GM23338 (cell line): ENCODE measurements at regions not wholly inside any gene's neighbourhood (a gene's known extent, or its start where the extent isn't known, plus 50 kb on each side); places are given as distances from the start of the nearest gene placed in this dataset.

Experiments
- ATAC-seq: fragments of 200-7000 bp; cut with Tn5 transposase; 3 replicates; pipeline ENCODE4 v1.9.1; 2020
- DNase-seq: peaks from one replicate; pipeline ENCODE4 v3.0.0-alpha.2; 2015; ENCODE audit warnings: low spot score
- H2AFZ ChIP-seq: fragments of 200-600 bp; sonication (generic); 2 replicates; pipeline ENCODE4 v1.8.0; 2016; ENCODE audit warnings: antibody characterized with exemption, mild to moderate bottlenecking, moderate library complexity
- H3F3A ChIP-seq: fragments of 200-600 bp; sonication (generic); replicated peaks from 2 replicates; pipeline ENCODE4 v1.8.0; 2017; ENCODE audit warnings: antibody characterized with exemption, mixed run types, low read depth
- H3K27ac ChIP-seq: fragments of 200-600 bp; sonication (generic); 2 replicates; pipeline ENCODE4 v1.6.1; 2016; ENCODE audit warnings: low read depth
- H3K27me3 ChIP-seq: fragments of 200-600 bp; sonication (generic); 2 replicates; pipeline ENCODE4 v1.8.0; 2016; ENCODE audit warnings: mild to moderate bottlenecking, mixed run types, moderate library complexity; ENCODE audit not compliant: insufficient read depth
- H3K36me3 ChIP-seq: fragments of 200-600 bp; sonication (generic); 2 replicates; pipeline ENCODE4 v1.8.0; 2016; ENCODE audit warnings: mild to moderate bottlenecking; ENCODE audit not compliant: insufficient read depth
- H3K4me1 ChIP-seq: fragments of 200-600 bp; sonication (generic); 2 replicates; pipeline ENCODE4 v1.8.0; 2016; ENCODE audit warnings: mild to moderate bottlenecking, moderate library complexity; ENCODE audit not compliant: insufficient read depth
- H3K4me2 ChIP-seq: fragments of 200-600 bp; sonication (generic); 2 replicates; pipeline ENCODE4 v1.7.1; 2017; ENCODE audit warnings: mixed run types
- H3K4me3 ChIP-seq: fragments of 200-600 bp; sonication (generic); 2 replicates; pipeline ENCODE4 v1.6.1; 2016; ENCODE audit warnings: mixed run types
- H3K79me2 ChIP-seq: fragments of 200-600 bp; sonication (generic); replicated peaks from 2 replicates; pipeline ENCODE4 v1.8.0; 2017; ENCODE audit warnings: mild to moderate bottlenecking; ENCODE audit not compliant: insufficient read depth
- H3K9me2 ChIP-seq: fragments of 200-600 bp; sonication (generic); 2 replicates; pipeline ENCODE4 v1.8.0; 2017; ENCODE audit not compliant: insufficient read depth
- H4K20me1 ChIP-seq: fragments of 200-600 bp; sonication (generic); replicated peaks from 2 replicates; pipeline ENCODE4 v1.8.0; 2017; ENCODE audit warnings: mild to moderate bottlenecking; ENCODE audit not compliant: insufficient read depth
- H3K27ac Mint-ChIP-seq: 2 replicates; pipeline ENCODE4 v1.8.0; 2020; ENCODE audit warnings: inconsistent platforms, mild to moderate bottlenecking, moderate library complexity, mixed read lengths
- H3K27me3 Mint-ChIP-seq: 3 replicates; pipeline ENCODE4 v1.8.0; 2022; ENCODE audit warnings: low read depth, mild to moderate bottlenecking, moderate library complexity, mixed read lengths, inconsistent platforms; ENCODE audit not compliant: insufficient read depth, poor library complexity
- H3K36me3 Mint-ChIP-seq: 3 replicates; pipeline ENCODE4 v1.8.0; 2021; ENCODE audit warnings: low read depth, mild to moderate bottlenecking, inconsistent platforms, moderate library complexity, mixed read lengths
- H3K4me1 Mint-ChIP-seq: 3 replicates; pipeline ENCODE4 v1.8.0; 2020; ENCODE audit warnings: mild to moderate bottlenecking, inconsistent platforms, mixed read lengths
- H3K4me3 Mint-ChIP-seq: 3 replicates; pipeline ENCODE4 v1.8.0; 2021; ENCODE audit warnings: moderate library complexity, mild to moderate bottlenecking, inconsistent platforms, mixed read lengths
- H3K9me3 Mint-ChIP-seq: 3 replicates; pipeline ENCODE4 v1.8.0; 2020; ENCODE audit warnings: moderate library complexity, mild to moderate bottlenecking, inconsistent platforms, mixed read lengths
- EZH2 ChIP-seq: fragments of 200-600 bp; sonication (generic); IDR thresholded peaks from one replicate; pipeline ENCODE4 v1.8.0; 2017; ENCODE audit warnings: antibody characterized with exemption, mild to moderate bottlenecking, low read depth; ENCODE audit not compliant: unreplicated experiment
- EZH2phosphoT487 ChIP-seq: fragments of 200-600 bp; sonication (generic); IDR thresholded peaks from one replicate; pipeline ENCODE4 v1.8.1; 2018; ENCODE audit warnings: antibody characterized with exemption; ENCODE audit not compliant: unreplicated experiment
- JUNB ChIP-seq: IDR thresholded peaks from one replicate; pipeline ENCODE4 v1.6.1; 2016; ENCODE audit warnings: antibody characterized with exemption; ENCODE audit not compliant: unreplicated experiment
- NANOG ChIP-seq: IDR thresholded peaks from 2 replicates; pipeline ENCODE4 v1.6.1; 2016; ENCODE audit warnings: antibody characterized with exemption, borderline replicate concordance
- POLR2AphosphoS5 ChIP-seq: IDR thresholded peaks from 2 replicates; pipeline ENCODE4 v1.6.1; 2016; ENCODE audit warnings: antibody characterized with exemption, low read depth
- ZNF114 ChIP-seq: fragments of 250-450 bp; sonication (Bioruptor Pico); IDR thresholded peaks from 2 replicates; pipeline ENCODE4 v1.5.0; 2020; ENCODE audit warnings: mild to moderate bottlenecking, moderate library complexity
- ZNF331 ChIP-seq: fragments of 250-450 bp; sonication (Bioruptor Pico); IDR thresholded peaks from 2 replicates; pipeline ENCODE4 v1.5.0; 2020; ENCODE audit warnings: low read depth, mild to moderate bottlenecking, moderate library complexity
- ZNF462 ChIP-seq: fragments of 250-450 bp; sonication (Bioruptor Pico); IDR thresholded peaks from 2 replicates; pipeline ENCODE4 v1.5.0; 2020; ENCODE audit warnings: mild to moderate bottlenecking, moderate library complexity
- TF ChIP-seq, protein P1 (sequence below): IDR thresholded peaks from 2 replicates; pipeline ENCODE4 v1.6.1; 2016; ENCODE audit warnings: antibody characterized with exemption

DNA sequence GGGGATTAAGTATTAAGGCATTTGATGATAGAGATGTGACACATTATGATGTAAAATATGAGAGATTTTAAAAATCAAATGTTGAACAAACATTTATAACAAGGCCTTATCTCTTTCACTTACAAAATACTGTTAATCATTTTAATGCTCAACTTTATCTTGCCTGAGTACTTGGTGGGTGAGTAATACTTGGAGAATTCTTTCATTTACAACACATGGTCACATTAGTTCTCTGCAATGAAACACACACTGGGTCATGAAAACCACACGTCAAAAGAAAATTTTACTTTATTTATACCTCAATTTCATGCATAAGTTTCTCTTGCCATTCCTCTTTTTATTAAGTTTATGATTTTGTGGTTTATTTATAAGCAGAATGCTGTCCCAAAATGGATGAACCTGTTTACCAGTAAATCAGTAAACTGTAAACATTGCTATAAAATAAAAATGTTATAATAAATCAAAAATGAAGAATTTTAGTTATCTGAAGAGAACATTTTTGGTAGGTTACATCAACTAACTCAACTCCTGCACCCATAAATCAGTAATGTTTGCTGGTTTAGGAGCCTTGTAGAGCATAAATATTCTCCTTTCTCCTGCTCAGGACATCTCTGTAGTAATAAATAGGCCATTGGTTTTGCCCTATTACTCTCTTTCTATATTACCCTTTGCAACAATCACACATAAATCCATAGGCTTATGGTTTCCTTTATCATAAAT, 233.5 kb upstream of the NLGN4Y start (continued):
- TF ChIP-seq ZNF462 (CRISPR knock-in tag) (no peak), EZH2 (no peak), POLR2AphosphoS5 (no peak), NANOG (no peak), EZH2phosphoT487 (no peak), ZNF331 (CRISPR knock-in tag) (no peak), ZNF114 (no peak), JUNB (no peak)
- TF ChIP-seq, protein P1, sequence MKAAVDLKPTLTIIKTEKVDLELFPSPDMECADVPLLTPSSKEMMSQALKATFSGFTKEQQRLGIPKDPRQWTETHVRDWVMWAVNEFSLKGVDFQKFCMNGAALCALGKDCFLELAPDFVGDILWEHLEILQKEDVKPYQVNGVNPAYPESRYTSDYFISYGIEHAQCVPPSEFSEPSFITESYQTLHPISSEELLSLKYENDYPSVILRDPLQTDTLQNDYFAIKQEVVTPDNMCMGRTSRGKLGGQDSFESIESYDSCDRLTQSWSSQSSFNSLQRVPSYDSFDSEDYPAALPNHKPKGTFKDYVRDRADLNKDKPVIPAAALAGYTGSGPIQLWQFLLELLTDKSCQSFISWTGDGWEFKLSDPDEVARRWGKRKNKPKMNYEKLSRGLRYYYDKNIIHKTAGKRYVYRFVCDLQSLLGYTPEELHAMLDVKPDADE: no peak

DNA sequence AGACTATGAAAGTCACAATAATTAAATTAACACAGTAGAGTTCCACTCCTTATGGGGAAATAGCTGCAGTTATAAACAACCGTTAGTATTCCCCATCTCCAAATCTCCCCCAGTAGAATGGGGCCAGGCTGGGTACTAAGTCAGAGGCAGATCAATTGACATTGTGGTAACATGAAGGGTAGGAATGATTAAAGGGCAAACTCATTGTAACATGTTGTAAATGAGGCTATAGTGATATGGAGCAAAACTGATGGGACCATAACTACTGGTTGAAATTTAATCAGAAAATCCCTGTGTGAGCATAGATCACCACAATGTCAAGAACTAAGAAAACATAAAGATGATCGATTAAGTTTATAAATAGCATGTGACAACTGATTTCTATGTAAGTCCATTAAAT, 231.9 kb upstream of the NLGN4Y start:
- no peaks in the 10 kb centered on the region for H3K27me3 Mint-ChIP-seq
- Histone ChIP-seq H3K4me3 (no peak overlapping the region), H3F3A (no peaks in the 10 kb centered on the region), H3K36me3 (no peaks in the 10 kb centered on the region), H3K27ac (no peak overlapping the region), H4K20me1 (no peaks in the 10 kb centered on the region), H3K79me2 (no peaks in the 10 kb centered on the region), H3K9me2 (no peaks in the 10 kb centered on the region), H3K4me2 (no peak overlapping the region), H2AFZ (no peak overlapping the region), H3K27me3 (no peaks in the 10 kb centered on the region), H3K4me1 (no peaks in the 10 kb centered on the region)
- H3K36me3 Mint-ChIP-seq: no peaks in the 10 kb centered on the region
- ATAC-seq (no peak), DNase-seq (no peak)
- TF ChIP-seq JUNB (no peak), ZNF331 (CRISPR knock-in tag) (no peak)
- H3K4me3 Mint-ChIP-seq: no peak overlapping the region
- H3K4me1 Mint-ChIP-seq: no peaks in the 10 kb centered on the region
- H3K27ac Mint-ChIP-seq: no peak overlapping the region
- no peaks in the 10 kb centered on the region; the same call in 2 of the 3 replicates for H3K9me3 Mint-ChIP-seq
